ENCODE measurements at regions not wholly inside any gene's neighbourhood (a gene's known extent, or its start where the extent isn't known, plus 50 kb on each side); places are given as distances from the start of the nearest gene placed in this dataset.

GRCh38 chr4:123312951-123313592, 83.5 kb upstream of the SPRY1 start:
- TF ChIP-seq CTCF (conservative IDR thresholded peaks at IDR 0.05; ENCODE audit: low read length) (no peak), EZH2phosphoT487 (IDR thresholded peaks at IDR 0.05; ENCODE audit: borderline replicate concordance) (no peak)

All from Loucy (cell line).